GM21576 (cell line): ENCODE measurements at regions not wholly inside any gene's neighbourhood (a gene's known extent, or its start where the extent isn't known, plus 50 kb on each side); places are given as distances from the start of the nearest gene placed in this dataset.

Source experiments
- ATAC-seq: cut with Tn5 transposase; IDR thresholded peaks from one replicate; pipeline ENCODE4 v1.9.1; 2021; ENCODE audit warnings: mild to moderate bottlenecking, moderate library complexity; ENCODE audit not compliant: unreplicated experiment

DNA sequence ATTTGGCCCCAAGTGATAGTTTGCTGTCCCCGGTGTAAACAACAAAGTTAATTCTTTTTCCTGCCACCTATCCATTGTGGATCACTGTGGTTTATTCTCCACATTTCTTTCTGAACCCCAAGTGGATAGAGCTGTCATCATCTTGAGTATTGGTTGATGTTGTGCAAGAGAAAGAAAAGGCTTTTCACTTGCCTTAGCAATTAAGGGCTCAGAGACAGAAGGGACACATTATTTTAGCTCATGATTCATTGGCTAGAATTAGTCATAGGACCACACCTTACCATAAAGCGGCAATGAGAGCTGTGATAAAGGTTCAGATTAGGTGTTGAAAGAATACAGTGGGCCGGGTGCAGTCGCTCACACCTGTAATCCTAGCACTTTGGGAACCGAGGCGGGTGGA lies 442.1 kb upstream of the DCC start:
- ATAC-seq, result no peak

DNA sequence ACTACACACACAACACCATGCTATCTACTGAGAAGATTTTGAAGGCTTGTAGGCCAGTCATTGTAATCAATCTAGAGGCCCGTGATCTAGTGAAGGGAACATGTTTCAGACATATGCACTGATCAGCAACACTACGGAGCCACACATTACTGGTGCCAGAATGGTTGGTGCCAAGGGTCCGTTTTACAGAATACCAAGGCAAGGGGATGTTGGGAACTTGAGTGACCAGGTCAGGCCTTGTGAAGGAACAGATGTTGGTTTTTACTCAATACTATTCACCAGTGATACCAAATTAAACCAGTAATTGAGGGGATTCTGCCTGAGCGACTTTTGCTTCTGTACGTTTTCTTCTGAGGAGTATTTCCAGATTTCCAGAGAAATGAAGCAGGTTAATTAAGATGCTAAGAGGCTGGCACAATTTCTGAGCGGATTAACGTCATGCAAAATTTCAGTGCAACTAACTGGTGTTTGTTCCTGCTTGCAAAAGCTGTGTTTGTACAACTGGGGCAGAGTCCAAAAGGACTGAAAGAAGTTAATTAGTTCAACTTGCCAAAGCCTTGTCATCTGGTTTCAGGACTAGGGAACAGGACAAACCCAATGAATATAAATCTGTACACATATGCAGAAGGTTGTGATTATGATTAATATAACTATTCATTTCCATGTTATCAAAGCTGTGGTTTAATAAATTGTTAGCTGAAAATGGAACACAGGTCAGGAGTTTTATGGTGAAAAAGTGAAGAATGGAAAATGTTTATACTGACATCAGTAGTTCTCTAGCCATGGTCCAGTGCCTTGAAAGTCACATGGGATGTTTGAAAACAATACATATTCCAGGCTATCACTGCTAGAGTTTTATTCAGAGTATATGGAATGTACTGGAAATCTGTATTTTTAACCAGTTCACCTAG lies 432.1 kb upstream of the DCC start:
- no peak for ATAC-seq

DNA sequence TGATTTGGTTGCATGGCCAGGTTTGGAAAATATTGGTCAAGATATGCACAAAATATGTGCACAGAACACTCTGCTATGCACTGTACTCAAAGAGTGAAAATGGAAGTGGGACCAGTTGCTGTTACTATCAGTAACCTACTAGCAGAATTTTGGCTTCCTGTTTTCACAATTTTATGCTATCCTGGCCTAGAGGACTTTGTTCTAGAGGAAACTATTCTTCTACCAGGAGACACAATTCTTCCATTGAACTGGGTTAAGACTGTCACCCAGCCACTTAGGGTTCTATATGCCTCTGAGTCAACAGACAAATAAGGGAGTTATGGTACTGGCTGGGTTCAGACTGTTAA lies 431.4 kb upstream of the DCC start:
- ATAC-seq, result no peak

DNA sequence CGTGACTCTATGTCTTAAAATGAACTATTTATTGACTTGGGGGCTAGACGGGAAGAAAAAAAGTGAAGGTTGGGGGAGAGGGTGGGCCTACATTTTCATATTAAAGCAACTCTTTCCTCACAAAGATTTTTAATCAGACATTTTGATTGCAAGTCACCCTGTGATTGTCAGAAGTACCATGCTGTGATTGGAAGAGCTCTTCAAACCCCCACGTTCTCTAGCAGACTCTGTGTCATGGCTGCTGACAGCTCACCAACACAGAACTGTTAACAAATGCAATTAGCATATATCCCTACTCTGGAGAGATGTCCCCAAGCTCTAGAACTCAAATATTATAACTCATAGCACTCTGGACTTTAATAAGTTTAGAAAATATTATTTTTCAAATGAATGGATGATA lies 428.4 kb upstream of the DCC start:
- ATAC-seq, result no peak

DNA sequence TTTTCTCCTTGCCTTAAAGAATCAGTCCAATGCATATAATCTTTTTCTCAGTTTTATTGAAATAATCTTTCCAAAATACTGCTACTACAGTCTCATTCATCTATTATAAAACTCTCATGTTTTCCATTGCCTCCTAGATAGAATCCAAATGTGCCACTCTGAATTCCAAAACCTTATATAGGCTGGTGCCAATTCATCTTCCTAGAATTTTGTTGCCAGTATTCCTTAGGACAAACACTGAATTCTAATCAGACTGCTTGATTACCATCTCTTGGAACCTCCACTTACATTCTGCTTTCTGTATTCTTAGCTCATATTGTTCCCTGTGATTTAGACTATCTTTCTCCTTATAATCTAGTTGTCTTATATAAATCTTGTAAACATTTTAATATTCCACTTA lies 427.6 kb upstream of the DCC start:
- no peak for ATAC-seq

DNA sequence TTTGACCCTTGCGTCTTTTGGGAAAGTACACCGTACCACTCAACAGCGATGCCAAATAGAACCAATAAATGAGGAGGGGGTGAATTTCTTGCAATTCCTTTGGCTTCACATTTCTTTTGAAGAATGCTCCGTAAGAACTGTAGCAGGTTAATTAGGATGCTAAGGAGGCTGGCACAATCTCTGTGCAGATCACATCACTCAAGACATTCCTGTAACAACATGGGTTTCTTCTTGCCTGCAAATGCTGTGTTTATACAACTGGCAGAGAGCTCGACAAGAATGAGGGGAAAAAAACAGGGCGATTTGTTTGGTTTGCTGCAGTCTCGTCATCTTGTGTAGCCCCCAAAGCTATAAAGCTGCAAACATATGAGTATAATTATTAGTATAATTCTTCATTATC lies 424.8 kb upstream of the DCC start:
- ATAC-seq, result no peak

DNA sequence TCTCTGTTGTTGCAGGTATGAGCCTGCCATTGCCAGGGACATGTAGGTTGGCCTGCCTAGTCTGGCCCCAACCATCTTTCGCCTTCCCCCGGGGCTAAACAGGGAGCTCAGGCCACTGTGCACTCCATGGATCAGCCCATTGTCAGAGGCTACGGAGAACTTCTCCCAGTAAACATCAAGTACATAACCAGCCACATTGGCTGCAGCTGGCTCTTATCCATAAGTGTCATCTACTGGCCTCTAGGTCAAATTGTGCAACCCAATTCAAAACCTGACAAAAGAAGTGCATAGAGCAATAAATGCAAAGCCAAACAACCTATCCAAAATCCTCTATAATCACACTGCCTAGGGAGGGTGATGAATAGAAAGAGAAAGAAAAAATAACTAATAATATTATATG lies 418.1 kb upstream of the DCC start:
- ATAC-seq, result no peak

DNA sequence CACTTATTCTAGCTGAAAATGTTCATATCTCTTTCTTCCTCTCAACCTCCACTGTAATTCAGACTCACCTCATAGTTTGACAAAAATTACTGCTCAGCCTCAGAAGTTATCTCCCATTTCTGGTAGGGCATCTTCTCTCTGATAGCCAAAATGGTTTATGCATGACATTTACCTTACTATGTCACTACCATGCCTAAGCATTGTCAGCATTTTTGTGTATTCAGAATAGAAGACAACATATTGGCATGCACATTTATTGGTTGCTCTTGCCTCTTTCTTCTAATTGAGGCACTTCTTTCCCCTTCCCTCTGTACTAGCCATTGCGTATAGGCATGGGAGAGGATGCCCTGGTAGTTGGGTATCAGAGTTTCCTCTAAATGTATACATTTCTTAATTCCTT lies 406.1 kb upstream of the DCC start:
- no peak for ATAC-seq

DNA sequence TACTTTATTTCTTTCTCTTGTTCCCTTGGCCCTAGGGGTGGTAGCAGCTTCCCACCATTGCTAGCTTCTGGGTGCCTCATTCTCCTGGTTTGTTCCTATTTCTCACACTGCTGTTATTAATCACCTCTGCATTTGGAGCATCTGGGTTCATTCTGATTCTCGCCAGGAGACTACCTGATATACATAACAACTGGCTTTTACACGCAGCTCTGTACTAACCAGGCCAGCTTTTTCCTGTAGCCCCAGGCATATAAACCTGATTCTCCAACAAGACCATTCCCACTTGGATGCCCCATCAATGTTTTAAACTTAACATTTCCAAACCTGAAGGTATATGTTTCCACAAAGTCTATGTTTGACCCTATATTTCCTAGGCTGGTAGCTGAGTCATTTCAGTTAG lies 403.9 kb upstream of the DCC start:
- ATAC-seq, result no peak

DNA sequence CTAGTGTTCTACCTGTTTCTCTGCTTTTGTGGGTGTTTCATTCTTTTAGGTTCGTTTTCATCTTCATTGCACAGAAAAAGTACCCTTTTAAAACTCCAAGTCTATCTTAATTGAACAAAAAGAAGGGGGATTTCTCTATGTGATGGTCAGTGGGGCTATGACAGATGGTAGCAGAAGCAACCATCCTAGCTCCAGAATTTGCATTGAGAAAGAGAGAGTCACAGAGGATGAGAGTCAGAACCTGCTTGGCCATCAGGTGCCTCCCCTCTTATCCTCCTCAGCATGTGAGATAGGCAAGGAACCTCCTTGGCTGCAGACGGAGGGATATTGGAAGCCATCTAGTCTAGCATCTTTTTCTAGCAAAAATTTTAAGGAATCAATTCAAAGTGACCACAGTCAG lies 398.0 kb upstream of the DCC start:
- ATAC-seq, result no peak

DNA sequence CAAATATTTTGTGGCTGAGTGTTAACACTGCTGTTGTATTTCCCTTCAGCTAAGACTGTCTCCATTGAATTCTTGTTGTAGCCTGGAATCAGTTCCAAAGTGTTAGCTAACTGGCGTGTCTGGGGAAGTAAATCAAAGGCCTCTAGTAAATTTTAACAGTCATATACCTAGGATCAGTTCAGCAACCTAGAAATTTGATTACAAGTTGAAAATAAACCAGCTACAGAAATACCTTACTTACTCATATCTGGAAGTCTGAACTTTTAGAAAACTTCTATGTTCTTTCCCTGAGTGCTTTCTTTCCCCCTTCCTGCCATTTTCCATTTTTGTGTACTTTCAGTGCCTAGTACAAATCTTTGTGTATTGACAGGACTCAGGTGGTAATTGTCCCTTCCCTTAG lies 396.7 kb upstream of the DCC start:
- ATAC-seq, result no peak

DNA sequence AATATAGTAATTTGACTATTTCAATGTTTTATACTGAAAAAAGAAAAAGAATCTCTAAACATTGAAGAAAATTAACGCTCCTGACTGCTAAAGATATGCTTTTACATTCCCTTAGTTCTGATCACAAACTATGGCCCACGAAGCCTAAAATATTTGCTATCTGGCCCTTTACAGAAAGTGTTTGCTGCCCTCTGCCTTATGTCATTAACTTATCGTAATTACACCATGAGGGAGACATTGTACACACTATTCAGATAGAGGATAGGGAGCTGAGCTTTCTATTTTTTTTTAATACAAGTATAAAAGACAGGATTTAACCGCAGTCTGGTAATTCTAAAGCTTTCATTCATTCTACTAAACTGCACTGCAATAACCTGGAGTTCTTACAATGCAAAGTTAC lies 393.1 kb upstream of the DCC start:
- no peak for ATAC-seq

DNA sequence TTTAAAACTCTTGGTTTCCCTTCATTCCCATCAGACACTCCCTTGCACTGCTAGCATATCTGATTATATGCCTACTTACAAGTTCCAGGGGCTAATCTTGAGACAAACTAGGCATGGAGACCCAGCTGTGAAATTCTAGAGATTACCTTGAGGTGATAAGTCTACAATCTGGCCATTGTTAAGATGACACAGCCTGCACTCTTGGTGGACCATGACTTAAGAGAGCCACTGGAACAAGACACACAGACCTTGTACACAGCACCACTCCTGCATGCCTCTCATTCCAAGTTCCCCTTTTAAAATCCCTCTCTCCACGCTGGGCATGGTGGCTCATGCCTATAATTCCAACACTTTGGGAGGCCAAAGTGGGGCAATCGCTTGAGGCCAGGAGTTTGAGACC lies 387.2 kb upstream of the DCC start:
- no peak for ATAC-seq

DNA sequence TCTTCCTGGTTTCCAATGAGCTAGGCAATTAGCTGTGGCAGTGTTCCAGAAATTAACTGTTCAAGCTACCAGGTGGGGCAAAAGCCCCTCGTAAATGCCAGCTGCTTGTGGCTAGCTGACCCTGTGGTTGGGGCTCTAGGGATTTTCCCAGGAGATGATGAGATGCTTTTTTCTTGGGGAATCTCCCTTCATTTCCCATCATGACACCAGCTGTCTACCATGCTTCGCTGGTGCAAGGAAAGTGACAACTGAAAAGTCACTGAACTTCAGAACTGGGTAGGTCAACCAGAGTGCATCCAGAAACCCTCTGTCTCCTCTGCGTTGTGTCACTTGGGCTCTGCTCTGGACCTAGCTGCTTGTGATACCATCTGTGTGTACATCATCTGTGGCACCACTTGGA lies 386.5 kb upstream of the DCC start:
- peak; percentile 78 for ATAC-seq

DNA sequence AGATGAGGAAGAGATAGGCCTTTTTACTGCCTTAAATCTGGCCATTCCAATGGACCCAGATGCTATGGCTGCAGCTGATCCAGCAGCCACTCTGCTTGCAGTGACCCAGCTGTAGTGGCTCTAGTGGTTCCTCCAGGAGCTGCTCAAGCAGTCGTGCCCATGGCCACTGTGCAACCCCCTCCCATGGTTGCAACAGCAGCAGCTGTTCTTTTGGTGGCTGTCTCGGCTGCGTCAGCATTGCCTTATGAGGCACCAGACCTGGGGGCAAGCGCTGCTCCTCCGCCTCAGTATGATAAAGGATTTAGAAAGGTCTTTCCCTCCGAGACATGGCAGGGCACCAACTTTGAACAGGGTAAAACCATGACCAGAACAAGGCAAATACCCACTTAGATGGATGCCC lies 384.9 kb upstream of the DCC start:
- no peak for ATAC-seq

DNA sequence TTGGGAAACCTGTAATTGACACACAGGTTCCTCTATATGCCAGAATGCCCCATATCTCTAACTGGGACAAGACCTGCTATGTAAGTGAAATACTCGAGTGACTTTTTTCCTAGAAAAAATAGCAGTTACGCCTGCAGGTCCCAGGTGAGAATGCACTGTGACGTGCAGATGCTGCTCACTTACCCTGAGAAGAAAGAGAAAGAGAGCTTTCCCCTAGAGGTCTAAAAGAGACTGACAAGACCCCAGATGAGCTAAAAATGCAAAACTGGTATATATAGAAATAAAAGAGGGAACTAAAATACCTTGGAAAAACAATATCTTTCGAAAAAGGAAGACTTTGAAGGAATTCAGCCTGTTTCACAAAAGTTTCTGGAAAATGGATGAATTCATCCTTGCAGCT lies 383.0 kb upstream of the DCC start:
- ATAC-seq, result no peak

DNA sequence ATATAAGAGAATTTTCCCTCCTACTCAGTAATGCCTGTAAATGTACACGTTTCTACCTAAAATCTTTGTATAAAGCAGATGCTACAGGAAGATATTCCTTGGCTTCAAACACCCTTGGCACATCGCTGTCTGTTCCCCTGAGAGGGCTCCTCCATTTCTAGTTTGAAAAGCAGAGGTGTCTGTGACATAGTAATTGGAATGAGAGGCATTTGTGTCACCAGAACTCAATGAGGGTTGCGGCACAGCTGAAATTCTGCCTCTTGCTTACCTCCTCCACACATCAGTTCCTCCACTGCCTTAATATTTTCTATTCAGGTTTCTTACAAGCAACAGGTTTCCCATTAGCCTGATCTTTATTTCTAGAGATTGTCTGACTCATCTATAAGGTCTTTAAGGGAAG lies 359.9 kb upstream of the DCC start:
- no peak for ATAC-seq

DNA sequence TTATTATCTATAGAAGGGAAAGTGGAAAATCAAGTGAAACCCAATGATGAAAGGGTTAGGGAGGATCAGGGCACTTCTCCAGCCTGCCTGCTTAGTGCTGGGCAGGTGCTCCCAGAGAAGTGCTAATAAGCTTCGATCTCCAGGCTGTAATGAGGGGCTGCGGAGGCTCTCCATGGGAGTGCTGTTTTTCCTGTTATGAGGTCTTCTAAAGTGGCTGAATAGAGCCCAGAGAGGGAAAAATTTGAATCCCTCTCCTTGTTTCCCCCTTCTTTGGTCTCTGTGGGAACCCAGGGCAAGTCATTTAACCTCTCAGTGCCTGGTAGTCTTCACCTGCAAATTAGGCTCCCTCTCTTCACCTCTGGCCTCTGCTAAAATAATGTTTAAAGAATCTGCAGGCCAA lies 351.7 kb upstream of the DCC start:
- no peak for ATAC-seq

DNA sequence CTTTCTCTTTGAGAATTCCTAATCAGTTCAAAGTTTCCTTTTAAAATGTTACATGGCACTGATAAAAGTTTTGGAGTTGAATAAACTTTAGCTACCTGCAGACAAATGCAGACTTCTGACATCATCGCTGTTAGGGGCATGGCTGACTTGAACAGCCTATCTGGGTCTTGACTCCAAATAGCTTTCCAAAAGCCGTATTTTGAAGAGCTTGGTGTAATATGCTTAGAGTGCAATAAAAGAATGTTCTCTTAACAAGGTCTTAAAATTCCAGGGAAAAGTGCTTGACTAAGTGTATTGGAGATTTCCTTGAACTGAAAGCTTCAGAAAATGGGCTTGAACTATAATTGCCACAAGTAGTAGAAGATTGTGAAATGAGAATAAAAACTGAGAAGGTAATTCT lies 342.9 kb upstream of the DCC start:
- ATAC-seq, result no peak

DNA sequence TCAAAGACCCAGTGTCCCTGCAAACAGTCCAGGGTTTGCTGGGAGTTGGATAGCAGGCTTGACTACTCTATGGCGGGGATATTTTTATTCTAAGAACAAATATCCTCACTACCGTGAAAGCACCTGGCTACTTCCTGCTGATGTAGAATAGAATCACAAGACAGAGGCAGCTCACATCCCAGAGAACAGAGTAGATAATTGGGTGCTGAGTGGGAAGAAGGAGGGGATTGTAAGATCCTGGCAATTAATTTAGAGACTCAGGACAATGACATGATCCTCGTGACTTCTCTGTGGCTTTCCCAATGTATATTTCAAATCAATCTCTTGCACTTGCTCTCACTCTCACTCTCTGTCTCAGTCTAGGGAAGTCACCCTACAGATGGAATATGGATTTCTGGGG lies 341.9 kb upstream of the DCC start:
- ATAC-seq, result no peak

DNA sequence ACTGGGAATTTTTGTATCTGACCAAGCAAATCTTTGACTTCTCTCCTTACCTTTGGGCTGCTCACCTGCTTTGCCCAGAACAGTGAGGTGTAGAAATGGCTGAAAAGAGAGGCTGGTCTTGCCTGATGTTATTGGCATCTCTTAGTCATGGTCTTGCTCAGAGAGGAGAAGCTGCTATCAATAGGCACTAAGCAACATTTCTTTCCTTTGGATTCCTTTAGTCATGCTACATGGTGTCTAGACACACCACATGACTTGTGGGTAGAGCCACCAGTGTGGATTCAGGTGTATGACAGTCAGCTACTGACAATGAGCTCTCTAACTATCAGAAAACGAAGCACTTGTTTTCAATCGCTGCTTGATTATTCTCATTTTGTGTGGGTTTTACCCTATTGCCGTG lies 341.3 kb upstream of the DCC start:
- no peak for ATAC-seq

DNA sequence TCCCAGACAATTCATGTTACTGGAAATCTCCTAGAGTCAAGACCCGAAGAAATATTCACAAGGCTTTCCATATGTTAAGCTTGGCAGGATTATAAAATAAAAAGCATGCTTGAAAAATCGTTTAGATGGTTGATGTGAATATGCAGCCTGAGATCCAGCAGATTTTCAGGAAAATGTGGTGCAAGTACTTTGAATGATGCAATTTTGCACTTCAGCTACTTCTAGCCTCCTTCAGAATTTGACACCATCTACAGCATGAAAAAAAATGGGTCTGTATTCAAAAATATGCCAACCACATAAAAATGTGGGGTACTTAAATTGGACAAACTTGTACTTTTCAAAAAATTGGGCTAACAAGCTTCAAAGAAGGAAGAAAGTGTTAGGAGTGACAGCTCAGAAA lies 340.6 kb upstream of the DCC start:
- no peak for ATAC-seq

DNA sequence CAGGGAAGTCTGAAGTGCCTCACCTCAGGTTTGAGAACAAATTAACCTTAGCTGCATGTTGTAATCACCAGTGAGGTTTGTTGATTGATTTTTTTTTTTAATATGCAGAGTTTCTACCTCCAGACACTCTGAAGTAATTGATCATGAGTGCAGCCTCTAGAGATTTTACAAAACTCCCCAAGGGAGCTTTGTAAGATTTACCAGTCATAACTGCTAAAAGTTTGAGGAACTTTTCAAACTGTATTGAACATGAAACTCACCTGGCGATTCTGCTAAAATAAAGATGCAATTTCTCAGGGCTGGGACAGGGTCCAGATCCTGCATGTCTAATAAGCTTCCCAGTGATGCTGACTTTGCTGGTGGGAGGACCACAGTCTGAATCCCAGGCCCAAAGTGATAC lies 339.6 kb upstream of the DCC start:
- no peak for ATAC-seq
